Naive thymus-derived CD8-positive, alpha-beta T cell (primary cell): ENCODE measurements at regions not wholly inside any gene's neighbourhood (a gene's known extent, or its start where the extent isn't known, plus 50 kb on each side); places are given as distances from the start of the nearest gene placed in this dataset.
"Not testable (repeated sequence)": the region's sequence is repeated elsewhere in the genome, so short reads cannot be mapped to it uniquely, and the experiment has no call there.

Experiments
- ATAC-seq, 2 donors: fragments of 150-1000 bp; cut with Tn5 transposase in 1 of 2; sonication (Bioruptor Pico), chemical (Tn5 transposase) in 1 of 2; 1 replicate in 1 of 2; 2 replicates in 1 of 2; pipeline ENCODE4 v1.10.0; 2021; ENCODE audit warnings: mild to moderate bottlenecking in 2 of 2, moderate library complexity in 2 of 2
- POLR2A ChIA-PET: fragments of 350-600 bp; sonication (Branson Sonifier 250); formaldehyde crosslinking; loops from one replicate; lab custom pipeline; 2021; ENCODE audit warnings: antibody characterized with exemption; lab: Charles Lee
- DNase-seq, 10 donors: peaks; one replicate each; pipeline versions ENCODE4 v3.0.0 to v3.0.0-alpha.2; 2020 to 2022
- H3K27ac Mint-ChIP-seq, 10 donors: one replicate each; pipeline ENCODE4 v1.8.0; 2020 to 2022; ENCODE audit warnings: mild to moderate bottlenecking in 10 of 10, mixed read lengths in 10 of 10, moderate library complexity in 4 of 10, inconsistent platforms in 1 of 10
- H3K27me3 Mint-ChIP-seq, 5 donors: one replicate each; pipeline ENCODE4 v1.8.0; 2021 to 2022; ENCODE audit warnings: mixed read lengths in 5 of 5
- H3K36me3 Mint-ChIP-seq, 3 donors: one replicate each; pipeline ENCODE4 v1.8.0; 2020 to 2022; ENCODE audit warnings: mixed read lengths in 3 of 3, mild to moderate bottlenecking in 2 of 3, inconsistent platforms in 1 of 3
- H3K4me1 Mint-ChIP-seq, 4 donors: one replicate each; pipeline ENCODE4 v1.8.0; 2021 to 2022; ENCODE audit warnings: mixed read lengths in 4 of 4
- H3K4me3 Mint-ChIP-seq, 10 donors: one replicate each; pipeline ENCODE4 v1.8.0; 2020 to 2022; ENCODE audit warnings: mild to moderate bottlenecking in 10 of 10, mixed read lengths in 10 of 10, moderate library complexity in 6 of 10, inconsistent platforms in 1 of 10
- H3K9me3 Mint-ChIP-seq, 9 donors: one replicate each; pipeline ENCODE4 v1.8.0; 2020 to 2022; ENCODE audit warnings: mixed read lengths in 9 of 9, mild to moderate bottlenecking in 3 of 9, inconsistent platforms in 1 of 9, moderate library complexity in 1 of 9

- no peak for ATAC-seq
- H3K9me3 Mint-ChIP-seq: peaks cover 0 to 3% (median 0%) of the 10 kb centered on the region in 9 donors
- H3K4me1 Mint-ChIP-seq: peaks cover 0 to 9% (median 0%) of the 10 kb centered on the region in 4 donors
- peaks cover 0 to 2% (median 0%) of the 10 kb centered on the region in 5 donors for H3K27me3 Mint-ChIP-seq
- DNase-seq: no peak
- H3K36me3 Mint-ChIP-seq: peaks cover 0 to 2% (median 0%) of the 10 kb centered on the region in 3 donors
- H3K27ac Mint-ChIP-seq: peak overlapping the region in 1 of 10 donors; percentile 44
- no peak overlapping the region for H3K4me3 Mint-ChIP-seq
- POLR2A ChIA-PET: no interaction called here
These were observed 148.4 kb upstream of the CLNK start for GRCh38 chr4:10832806-10833628.

GRCh38 chr4:10831727-10832408 lies 147.3 kb upstream of the CLNK start:
- DNase-seq (no peak), ATAC-seq (no peak)
- Mint-ChIP-seq H3K9me3 (peaks cover 0 to 3% (median 0%) of the 10 kb centered on the region in 9 donors), H3K27ac (no peak overlapping the region), H3K4me1 (peaks cover 0 to 9% (median 0%) of the 10 kb centered on the region in 4 donors), H3K4me3 (no peak overlapping the region), H3K27me3 (peaks cover 0 to 2% (median 0%) of the 10 kb centered on the region in 5 donors), H3K36me3 (peaks cover 0 to 2% (median 0%) of the 10 kb centered on the region in 3 donors)
- POLR2A ChIA-PET: no interaction called here

- H3K27ac Mint-ChIP-seq, H3K27me3 Mint-ChIP-seq, POLR2A ChIA-PET, ATAC-seq, H3K9me3 Mint-ChIP-seq, DNase-seq, H3K4me1 Mint-ChIP-seq, H3K36me3 Mint-ChIP-seq: not testable (repeated sequence)
- peak overlapping the region in 2 of 10 donors; percentile 47 to 50 for H3K4me3 Mint-ChIP-seq
These were observed 144.5 kb upstream of the CLNK start for GRCh38 chr4:10828918-10829538.

- no peaks in the 10 kb centered on the region for H3K27me3 Mint-ChIP-seq
- POLR2A ChIA-PET: no interaction called here
- H3K9me3 Mint-ChIP-seq: no peaks in the 10 kb centered on the region
- no peaks in the 10 kb centered on the region for H3K4me1 Mint-ChIP-seq
- no peak overlapping the region for H3K27ac Mint-ChIP-seq
- no peaks in the 10 kb centered on the region for H3K36me3 Mint-ChIP-seq
- no peak for ATAC-seq
- DNase-seq: no peak
- H3K4me3 Mint-ChIP-seq: no peak overlapping the region
These were observed 137.3 kb upstream of the CLNK start for GRCh38 chr4:10821826-10822225.

GRCh38 chr4:10816571-10816970 lies 132.0 kb upstream of the CLNK start:
- no peak for DNase-seq
- Mint-ChIP-seq H3K9me3 (peaks cover 0 to 3% (median 0%) of the 10 kb centered on the region in 9 donors), H3K4me3 (no peak overlapping the region), H3K4me1 (no peaks in the 10 kb centered on the region), H3K36me3 (no peaks in the 10 kb centered on the region), H3K27ac (no peak overlapping the region), H3K27me3 (no peaks in the 10 kb centered on the region)
- POLR2A ChIA-PET: no interaction called here
- no peak for ATAC-seq

GRCh38 chr4:10811991-10812390 lies 127.4 kb upstream of the CLNK start:
- Mint-ChIP-seq H3K9me3 (peaks cover 0 to 9% (median 0%) of the 10 kb centered on the region in 9 donors), H3K4me1 (no peaks in the 10 kb centered on the region)
- POLR2A ChIA-PET: no interaction called here

GRCh38 chr4:10810411-10810810 lies 125.8 kb upstream of the CLNK start:
- Mint-ChIP-seq H3K27me3 (peaks cover 0 to 6% (median 0%) of the 10 kb centered on the region in 5 donors), H3K27ac (no peak overlapping the region), H3K4me3 (no peak overlapping the region), H3K9me3 (peaks cover 0 to 9% (median 0%) of the 10 kb centered on the region in 9 donors), H3K36me3 (peaks cover 0 to 2% (median 0%) of the 10 kb centered on the region in 3 donors), H3K4me1 (no peaks in the 10 kb centered on the region)
- DNase-seq (no peak), ATAC-seq (no peak)
- POLR2A ChIA-PET: no interaction called here

More at GRCh38 chr4:10811991-10812390, 127.4 kb upstream of the CLNK start:
- Mint-ChIP-seq H3K27ac (no peak overlapping the region), H3K36me3 (peaks cover 0 to 2% (median 0%) of the 10 kb centered on the region in 3 donors), H3K27me3 (peaks cover 0 to 1% (median 0%) of the 10 kb centered on the region in 5 donors), H3K4me3 (no peak overlapping the region)
- ATAC-seq: no peak
- DNase-seq: no peak

- POLR2A ChIA-PET: no interaction called here
- Mint-ChIP-seq H3K9me3 (peaks cover 0 to 9% (median 0%) of the 10 kb centered on the region in 9 donors), H3K4me3 (no peak overlapping the region), H3K27ac (no peak overlapping the region), H3K4me1 (no peaks in the 10 kb centered on the region), H3K36me3 (peaks cover 0 to 2% (median 0%) of the 10 kb centered on the region in 3 donors), H3K27me3 (peaks cover 0 to 6% (median 0%) of the 10 kb centered on the region in 5 donors)
- ATAC-seq: no peak
- DNase-seq: no peak
These were observed 125.3 kb upstream of the CLNK start for GRCh38 chr4:10809905-10810304.

- POLR2A ChIA-PET: no interaction called here
- no peak for DNase-seq
- Mint-ChIP-seq H3K4me1 (no peaks in the 10 kb centered on the region), H3K4me3 (no peak overlapping the region), H3K36me3 (peaks cover 0 to 2% (median 0%) of the 10 kb centered on the region in 3 donors), H3K9me3 (peaks cover 0 to 6% (median 0%) of the 10 kb centered on the region in 9 donors), H3K27ac (no peak overlapping the region), H3K27me3 (peaks cover 0 to 6% (median 0%) of the 10 kb centered on the region in 5 donors)
- ATAC-seq: no peak
These were observed 124.0 kb upstream of the CLNK start for GRCh38 chr4:10808591-10808990.

- Mint-ChIP-seq H3K4me3 (no peak overlapping the region), H3K4me1 (no peaks in the 10 kb centered on the region), H3K9me3 (peaks cover 0 to 6% (median 0%) of the 10 kb centered on the region in 9 donors), H3K36me3 (peaks cover 0 to 2% (median 0%) of the 10 kb centered on the region in 3 donors), H3K27me3 (peaks cover 0 to 6% (median 0%) of the 10 kb centered on the region in 5 donors), H3K27ac (no peak overlapping the region)
- POLR2A ChIA-PET: no interaction called here
- ATAC-seq: no peak
- DNase-seq: no peak
These were observed 122.5 kb upstream of the CLNK start for GRCh38 chr4:10806953-10807645.

GRCh38 chr4:10803713-10804343 lies 119.3 kb upstream of the CLNK start:
- no peaks in the 10 kb centered on the region for H3K4me1 Mint-ChIP-seq
- ATAC-seq (no peak), DNase-seq (no peak)
- peaks cover 0 to 7% (median 0%) of the 10 kb centered on the region in 5 donors for H3K27me3 Mint-ChIP-seq
- peaks cover 0 to 2% (median 0%) of the 10 kb centered on the region in 3 donors for H3K36me3 Mint-ChIP-seq
- no peak overlapping the region for H3K4me3 Mint-ChIP-seq
- no peak overlapping the region for H3K27ac Mint-ChIP-seq
- POLR2A ChIA-PET: no interaction called here
- peaks cover 0 to 6% (median 0%) of the 10 kb centered on the region in 9 donors for H3K9me3 Mint-ChIP-seq

- POLR2A ChIA-PET: no interaction called here
- peaks cover 0 to 5% (median 4%) of the 10 kb centered on the region in 5 donors for H3K27me3 Mint-ChIP-seq
These were observed 102.8 kb upstream of the CLNK start for GRCh38 chr4:10787365-10787764.

More at GRCh38 chr4:10787365-10787764, 102.8 kb upstream of the CLNK start:
- DNase-seq (no peak), ATAC-seq (no peak)
- Mint-ChIP-seq H3K4me1 (no peaks in the 10 kb centered on the region), H3K4me3 (no peak overlapping the region), H3K27ac (no peak overlapping the region), H3K9me3 (peaks cover 0 to 5% (median 0%) of the 10 kb centered on the region in 9 donors), H3K36me3 (no peaks in the 10 kb centered on the region)
